Ecto neural progenitor cell (in vitro differentiated cells): ENCODE measurements at regions not wholly inside any gene's neighbourhood (a gene's known extent, or its start where the extent isn't known, plus 50 kb on each side); places are given as distances from the start of the nearest gene placed in this dataset.
"Not testable (repeated sequence)": the region's sequence is repeated elsewhere in the genome, so short reads cannot be mapped to it uniquely, and the experiment has no call there.

Source experiments
- DNase-seq: peaks from one replicate; pipeline ENCODE4 v3.0.0-alpha.2; 2018; ENCODE audit warnings: low spot score

DNA sequence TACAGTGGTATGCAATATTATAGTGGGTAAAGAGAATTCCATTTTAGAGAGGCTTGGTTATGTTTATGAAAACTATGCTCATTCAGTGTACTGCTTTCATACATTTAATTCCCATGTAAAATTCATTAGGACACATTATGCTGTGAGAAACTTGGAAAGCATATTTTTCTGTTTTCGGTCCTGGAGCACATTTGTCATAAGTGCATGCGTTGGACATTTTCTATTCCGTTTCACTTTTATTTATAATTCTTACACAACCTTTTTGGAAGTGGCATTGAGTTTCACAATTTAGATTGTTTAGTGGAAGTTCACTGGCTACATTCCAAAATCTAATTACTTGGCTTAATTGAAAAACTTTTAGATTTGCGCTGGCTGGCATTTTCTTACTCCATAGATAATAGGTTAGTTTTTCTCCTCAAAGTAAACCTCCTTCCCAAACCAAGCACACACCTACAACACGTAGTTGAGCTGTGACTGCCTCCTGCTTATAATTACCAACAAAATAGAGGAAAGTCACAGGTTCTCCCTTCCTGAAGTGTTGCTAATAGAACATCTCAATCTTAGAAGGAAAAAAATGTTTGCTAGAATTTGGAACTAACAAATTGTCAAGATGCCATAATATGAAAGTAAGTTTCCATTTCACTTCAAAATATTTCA, 938.5 kb downstream of the TRHDE start:
- DNase-seq = no peak

DNA sequence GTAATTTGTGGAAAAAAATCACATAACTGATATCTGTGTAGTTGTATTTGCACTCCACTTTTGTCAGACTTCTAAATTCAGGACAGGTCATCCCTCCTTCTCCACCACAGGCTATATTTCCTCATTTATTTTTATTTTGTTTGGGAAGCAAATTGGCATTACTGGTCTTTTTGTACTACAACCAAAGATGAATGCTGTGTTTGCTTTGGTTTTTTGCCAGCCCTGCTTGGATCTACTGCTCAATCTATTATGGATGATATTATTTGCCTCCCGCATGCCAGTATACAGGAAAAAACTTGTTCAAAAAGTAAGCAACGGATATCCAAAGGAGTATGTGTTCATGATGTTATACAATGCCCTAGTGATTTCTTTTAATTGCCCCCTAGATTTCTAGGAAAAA, 948.8 kb downstream of the TRHDE start:
- no peak for DNase-seq

DNA sequence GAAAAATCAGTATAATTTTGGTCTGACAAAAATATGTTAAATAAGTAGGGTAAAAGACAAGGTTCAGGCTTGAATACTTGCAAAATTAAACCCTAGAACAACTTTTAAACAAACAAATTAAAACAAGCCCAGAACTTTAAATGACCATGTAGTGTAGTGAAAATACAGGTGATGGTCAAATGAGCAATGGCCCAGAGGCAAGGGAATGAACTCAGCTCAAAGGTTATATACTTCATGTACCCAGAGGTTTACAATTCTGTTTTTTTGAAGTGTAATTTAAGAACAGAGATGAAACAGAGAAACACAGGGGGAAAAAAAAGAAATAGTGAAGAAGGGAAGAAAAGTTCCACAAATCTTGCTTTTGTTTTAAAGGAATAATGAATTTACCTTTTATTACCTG, 949.2 kb downstream of the TRHDE start:
- no peak for DNase-seq

DNA sequence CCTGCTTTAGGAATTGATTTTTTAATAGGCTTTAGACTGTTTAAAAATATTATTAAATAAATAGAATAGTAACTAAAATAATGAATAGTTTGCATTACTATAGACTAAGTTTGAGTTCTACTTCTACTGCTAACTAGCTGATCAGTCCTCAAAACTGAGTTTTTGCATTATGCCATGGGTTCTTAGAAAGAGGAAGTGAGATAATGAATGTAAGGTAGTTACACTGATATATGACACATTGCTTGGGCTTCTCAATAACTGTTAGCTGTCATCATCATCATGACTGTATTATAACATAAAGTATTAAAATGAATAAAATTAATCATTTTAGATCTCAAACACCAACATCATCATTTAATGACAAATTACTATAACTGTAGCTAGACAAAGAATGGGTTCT, 949.7 kb downstream of the TRHDE start:
- no peak for DNase-seq

GRCh38 chr12:73225371-73225937, 953.3 kb downstream of the TRHDE start:
- no peak for DNase-seq

- DNase-seq = no peak
Measured at GRCh38 chr12:73225941-73226340, 953.8 kb downstream of the TRHDE start.

- DNase-seq = no peak
Measured at GRCh38 chr12:73226593-73226992, 954.4 kb downstream of the TRHDE start.

DNA sequence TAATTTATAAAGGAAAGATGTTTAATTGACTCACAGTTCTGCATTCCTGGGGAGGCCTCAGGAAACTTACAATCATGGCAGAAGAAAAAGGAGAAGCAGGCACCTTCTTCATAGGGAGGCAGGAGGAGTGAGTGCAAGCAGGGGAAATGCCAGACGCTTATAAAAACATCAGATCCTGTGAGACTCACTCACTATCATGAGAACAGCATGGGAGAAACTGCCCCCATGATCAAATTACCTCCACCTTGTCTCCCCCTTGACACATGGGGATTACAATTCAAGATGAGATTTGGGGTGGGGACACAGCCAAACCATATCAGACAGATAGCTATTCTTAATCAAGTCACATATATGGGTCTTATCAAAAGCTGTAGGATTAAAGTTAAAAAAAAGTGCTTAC, 956.7 kb downstream of the TRHDE start:
- not testable (repeated sequence) for DNase-seq

DNA sequence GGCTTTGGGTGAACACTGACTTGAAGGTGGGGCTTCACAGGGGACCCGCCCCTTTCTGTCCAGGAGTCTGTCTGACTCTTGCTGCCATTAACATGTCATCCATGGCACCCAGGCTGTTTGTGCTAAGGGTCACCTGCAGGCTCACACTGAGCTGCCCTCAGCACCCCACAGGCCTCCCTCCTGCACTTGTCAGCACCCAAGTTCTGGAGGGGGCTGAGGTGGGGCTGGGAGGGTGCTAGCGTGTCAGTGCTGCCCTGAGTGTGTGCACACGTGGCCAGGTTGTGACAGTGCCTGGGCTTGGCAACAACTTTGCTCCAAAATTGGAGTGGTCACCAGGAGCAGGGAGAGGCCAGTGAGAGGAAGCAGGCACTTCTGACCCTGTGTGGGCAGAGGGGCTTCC, 963.2 kb downstream of the TRHDE start:
- DNase-seq = no peak

DNA sequence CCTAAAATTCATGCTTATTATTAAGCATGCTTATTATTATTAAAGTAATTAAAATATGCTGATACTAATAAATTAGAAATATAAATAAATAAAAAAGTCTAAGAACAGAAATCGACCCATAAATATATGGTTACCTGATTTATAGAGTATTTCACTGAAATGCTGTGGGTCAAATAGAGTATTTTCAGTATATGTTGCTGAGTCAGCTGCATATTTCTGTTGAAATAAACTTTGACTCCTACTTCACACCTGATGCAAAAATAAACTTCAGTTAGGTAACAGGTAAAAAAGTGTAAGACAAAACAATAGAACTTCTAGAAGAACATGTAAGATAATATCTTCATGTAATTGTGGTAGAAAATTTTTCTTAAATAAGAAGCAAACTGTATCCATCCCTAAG, 967.9 kb downstream of the TRHDE start:
- no peak for DNase-seq

DNA sequence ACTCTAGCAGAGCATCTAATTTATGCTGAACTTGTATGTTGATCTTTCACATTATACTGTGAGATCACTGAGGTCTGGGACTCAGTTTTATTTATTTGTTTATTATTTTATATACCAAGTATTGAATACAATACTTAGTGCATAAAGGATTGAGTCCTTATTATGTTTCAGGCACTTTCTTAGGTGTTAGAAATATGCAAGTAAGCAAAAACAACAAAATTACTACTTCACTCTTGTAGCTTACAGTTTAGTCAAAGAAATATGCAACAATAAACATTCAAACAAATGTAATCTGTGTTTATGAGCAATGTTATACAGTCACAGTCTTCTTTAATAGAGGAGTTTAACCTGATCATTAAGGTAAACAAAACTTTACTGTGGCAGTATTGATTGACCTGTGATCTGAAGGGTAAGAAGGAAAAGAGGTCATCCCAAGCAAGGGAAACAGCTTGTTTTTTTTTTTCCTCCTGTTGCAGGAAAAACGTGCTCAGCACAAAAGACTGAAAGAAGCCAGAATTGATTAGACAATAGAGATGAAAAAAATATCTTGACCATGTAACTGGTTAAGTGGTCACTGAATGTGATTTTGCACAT, 990.7 kb downstream of the TRHDE start:
- no peak for DNase-seq

DNA sequence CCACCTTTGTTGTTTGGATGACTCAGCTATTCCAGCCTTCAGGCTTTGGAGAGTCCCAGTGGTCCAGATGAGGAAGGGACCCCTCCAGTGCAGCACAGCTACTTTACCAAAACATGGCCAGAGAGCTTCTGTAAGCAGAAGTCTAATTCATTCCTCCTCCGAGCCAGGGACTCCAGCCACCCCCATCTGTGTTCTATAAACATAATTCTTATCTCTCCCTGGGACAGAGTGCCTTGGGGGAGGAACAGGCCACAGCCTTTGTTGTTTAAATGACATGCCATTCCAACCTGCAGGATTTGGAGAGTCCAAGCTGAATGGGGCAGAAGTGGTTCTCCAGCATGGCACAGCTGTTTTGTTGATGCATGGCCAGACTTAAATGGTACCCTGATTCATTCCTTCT, 994.0 kb downstream of the TRHDE start:
- no peak for DNase-seq

GRCh38 chr12:73274976-73275375, 1002.8 kb downstream of the TRHDE start:
- DNase-seq = no peak

DNA sequence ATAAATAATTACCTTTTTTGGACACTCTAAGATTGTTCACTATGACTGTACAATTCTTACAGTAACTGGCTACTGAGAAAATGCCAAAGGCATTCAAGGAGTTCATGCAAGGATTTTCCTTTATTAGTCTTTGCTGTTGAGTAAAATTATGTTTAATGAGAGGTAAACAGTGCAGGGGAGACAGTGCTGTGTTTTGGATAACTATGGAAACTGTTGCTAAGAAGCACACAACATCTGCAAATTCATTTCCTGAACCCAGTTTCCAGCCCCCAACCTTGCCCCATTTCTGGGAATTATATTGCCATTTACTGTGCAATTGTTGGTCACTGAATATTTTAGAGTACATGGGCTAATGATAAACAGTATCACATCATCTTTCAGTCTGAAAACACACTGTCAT, 1005.8 kb downstream of the TRHDE start:
- no peak for DNase-seq

DNA sequence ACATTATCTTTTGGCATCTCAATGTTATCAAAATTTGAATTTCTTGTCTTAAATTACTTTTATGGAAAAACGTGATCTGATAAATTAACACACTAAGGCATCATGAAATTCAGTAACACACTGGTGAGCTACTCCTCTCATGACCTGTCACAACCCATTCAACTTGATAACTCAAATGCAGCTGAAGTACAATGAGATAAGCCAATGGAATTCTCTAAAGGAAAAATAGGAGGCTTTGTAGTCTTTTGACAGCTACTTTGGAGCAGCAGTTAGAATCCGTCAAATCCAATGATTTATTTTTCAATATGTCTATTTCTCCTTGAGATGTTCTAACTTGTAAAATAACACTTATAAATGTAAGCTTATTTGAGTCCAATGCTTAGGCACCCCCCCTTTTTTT, 1029.4 kb downstream of the TRHDE start:
- DNase-seq = no peak

DNA sequence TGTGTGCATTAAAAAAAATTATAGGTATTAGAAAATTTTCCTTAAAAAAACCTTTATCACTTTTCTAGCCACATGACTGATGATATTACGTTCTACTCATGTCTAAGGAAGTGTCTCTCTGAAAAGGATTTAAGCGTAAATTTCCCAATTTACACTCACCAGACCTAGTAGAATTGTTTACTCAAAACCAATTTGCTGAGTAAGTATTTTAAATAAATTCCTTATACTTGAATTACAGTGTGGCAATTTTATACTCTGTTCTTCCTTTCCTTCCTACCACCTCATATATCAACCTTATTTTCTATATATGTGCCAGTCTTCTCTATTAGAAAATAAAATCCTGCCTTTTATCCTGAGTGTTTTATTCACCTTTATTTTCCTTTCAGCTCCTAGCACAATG, 1035.1 kb downstream of the TRHDE start:
- DNase-seq = no peak

DNA sequence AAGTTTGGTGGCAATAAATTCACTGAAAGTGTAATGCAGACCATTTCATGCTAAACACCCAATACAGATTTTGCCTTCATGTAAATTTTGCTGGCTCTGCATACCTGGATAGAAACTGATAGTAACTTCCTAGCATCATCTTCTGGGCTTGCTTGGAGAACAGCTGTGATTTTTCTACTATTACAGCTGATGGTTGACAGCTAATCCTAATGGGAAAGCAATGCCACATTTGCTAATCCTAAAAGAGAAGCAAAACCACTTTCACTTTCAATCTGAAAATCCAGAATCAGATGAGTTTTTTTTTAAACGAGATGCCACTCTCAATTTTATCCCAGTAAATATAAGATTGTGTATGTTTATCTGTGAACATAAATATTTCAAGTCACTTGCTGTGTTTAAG, 1035.9 kb downstream of the TRHDE start:
- DNase-seq = no peak

DNA sequence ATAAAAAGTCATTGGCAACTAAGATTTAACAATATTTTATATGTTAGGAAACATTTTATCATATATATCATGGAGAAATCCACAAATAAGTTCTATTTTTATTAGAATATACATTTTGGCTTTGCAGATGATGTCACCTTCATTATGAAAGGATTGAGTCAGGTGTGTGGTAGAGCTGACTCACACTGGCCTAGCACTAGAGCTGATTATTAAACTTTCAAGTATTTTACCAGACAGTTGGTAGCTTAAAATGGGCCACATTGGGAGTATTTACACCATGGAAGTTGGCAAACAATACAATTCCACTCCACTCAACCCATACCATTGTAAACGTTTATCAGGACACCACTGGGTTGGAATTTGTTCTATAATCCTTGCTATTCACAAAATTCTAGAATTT, 1036.6 kb downstream of the TRHDE start:
- no peak for DNase-seq

DNA sequence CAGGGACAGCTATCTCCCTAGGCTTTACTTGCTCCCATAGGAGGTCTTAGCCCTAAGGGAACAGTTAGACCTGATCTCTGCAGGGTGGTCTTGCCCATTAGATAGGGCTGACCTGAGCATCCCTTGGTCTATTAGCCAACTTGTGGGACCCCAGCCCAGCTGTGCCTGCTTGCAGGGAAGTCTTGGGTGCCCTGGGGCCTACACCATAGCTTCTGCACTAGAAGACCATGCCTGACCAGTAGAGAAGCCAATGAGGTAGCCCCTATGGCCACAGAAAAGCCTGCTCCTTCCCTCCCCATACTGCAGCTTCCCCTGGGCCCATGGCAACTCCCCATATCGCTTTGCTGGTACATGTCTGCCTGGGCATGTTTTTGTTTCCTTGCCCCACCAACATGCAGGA, 1049.1 kb downstream of the TRHDE start:
- DNase-seq = no peak

DNA sequence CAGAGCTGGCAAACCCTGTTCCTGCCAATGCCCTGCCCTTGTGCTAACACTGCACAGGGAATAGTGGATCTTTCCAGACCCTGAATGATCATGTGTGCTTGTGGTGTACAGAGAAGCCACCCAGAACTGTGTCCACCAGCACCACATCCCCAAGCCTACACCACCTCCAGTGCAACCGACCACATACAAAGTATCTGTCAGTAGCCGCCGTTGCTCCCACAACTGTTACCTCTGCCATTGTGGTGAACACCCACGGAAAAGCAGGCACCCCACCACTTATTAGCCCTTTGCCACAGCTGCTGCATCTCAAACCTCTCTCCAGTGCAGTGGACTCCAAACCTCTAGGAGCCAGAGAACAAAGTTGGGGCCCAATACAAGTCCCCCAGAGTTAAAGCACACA, 1049.6 kb downstream of the TRHDE start:
- DNase-seq = no peak

GRCh38 chr12:73330584-73331351, 1058.6 kb downstream of the TRHDE start:
- DNase-seq = no peak

DNA sequence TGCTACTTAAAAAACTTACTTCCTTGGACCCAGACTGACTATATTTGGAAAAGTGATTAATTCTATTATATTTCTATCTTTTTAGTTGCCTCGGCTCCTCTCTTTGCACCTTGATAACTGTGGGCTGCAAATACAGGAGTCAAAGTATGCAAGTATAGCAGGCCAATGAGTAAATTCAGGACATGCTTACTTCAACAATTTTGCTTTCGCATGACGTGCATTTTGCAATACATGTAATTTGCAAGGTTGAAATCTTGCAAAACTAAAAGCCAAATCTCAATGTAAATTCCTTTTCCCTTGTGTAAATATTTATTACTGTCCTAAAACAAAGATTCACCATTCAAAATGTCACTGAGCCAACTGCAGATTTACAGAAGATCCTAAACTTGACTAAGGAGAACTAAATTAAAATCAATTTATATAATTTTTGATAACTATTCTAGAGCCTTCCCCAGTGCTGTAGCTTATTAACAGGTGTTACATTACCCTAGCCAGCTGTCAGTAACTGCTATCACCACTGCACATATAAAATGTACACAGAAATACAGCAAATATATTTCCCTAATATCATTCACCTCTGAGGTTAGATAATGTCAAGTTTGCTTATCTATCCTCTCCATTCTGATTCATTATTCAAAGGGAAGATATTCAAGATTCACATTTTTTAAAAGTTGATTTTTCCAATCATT, 1069.5 kb downstream of the TRHDE start:
- DNase-seq = no peak

GRCh38 chr12:73342733-73343132, 1070.6 kb downstream of the TRHDE start:
- DNase-seq = no peak
